BLaER1 treated with 17β-estradiol and CSF1 and Interleukin-3, amounts not matched to agents 10 nM and 100 nM (cell line): ENCODE measurements at regions not wholly inside any gene's neighbourhood (a gene's known extent, or its start where the extent isn't known, plus 50 kb on each side); places are given as distances from the start of the nearest gene placed in this dataset.

ENCODE experiments used
- H3K27ac ChIP-seq, 11 experiments: shearing (Covaris generic); formaldehyde crosslinking; 2 replicates each; pipeline ENCODE4 v1.8.1; 2022
- H3K27me3 ChIP-seq, 11 experiments: shearing (Covaris generic); formaldehyde crosslinking; 2 replicates each; pipeline ENCODE4 v1.8.1; 2022
- H3K36me3 ChIP-seq, 11 experiments: shearing (Covaris generic); formaldehyde crosslinking; 2 replicates each; pipeline ENCODE4 v1.8.1; 2022
- H3K4me1 ChIP-seq, 10 experiments: shearing (Covaris generic); formaldehyde crosslinking; 2 replicates each; pipeline ENCODE4 v1.8.1; 2022
- H3K4me2 ChIP-seq, 11 experiments: shearing (Covaris generic); formaldehyde crosslinking; 2 replicates each; pipeline ENCODE4 v1.8.1; 2022
- H3K4me3 ChIP-seq, 10 experiments: shearing (Covaris generic); formaldehyde crosslinking; 2 replicates each; pipeline ENCODE4 v1.8.1; 2022
- H3K9ac ChIP-seq, 11 experiments: shearing (Covaris generic); formaldehyde crosslinking; 2 replicates each; pipeline ENCODE4 v1.8.1; 2022
- H3K9me3 ChIP-seq, 11 experiments: shearing (Covaris generic); formaldehyde crosslinking; replicated peaks in 1 of 11; 2 replicates each; pipeline ENCODE4 v1.8.1; 2022
- H4K20me1 ChIP-seq, 11 experiments: shearing (Covaris generic); formaldehyde crosslinking; 2 replicates each; pipeline ENCODE4 v1.8.1; 2022
- Cebpa-rat ChIP-seq, 11 experiments: shearing (Covaris generic); IDR thresholded peaks; 2 replicates each; pipeline ENCODE4 v1.8.1; 2022

DNA sequence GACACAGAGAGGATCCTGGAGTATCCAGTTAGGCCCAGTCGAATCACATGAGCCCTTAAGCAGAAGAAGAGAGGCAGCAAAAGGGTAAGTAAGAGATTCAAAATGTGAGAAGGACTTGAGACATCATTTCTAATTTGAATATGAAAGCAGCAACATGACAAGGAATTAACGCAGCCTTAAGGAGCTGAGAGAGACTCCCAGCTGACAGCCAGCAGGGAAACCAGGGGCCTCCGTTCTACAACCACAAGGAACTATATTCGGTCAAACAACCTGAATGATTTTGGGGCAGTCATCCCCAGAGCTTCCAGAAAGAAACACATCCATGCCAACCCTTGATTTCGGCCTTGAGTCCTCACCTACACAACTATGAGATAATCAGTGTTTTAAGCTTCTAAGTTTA, 189.7 kb upstream of the MTNR1B start:
- Histone ChIP-seq H3K27me3 (no peaks in the 10 kb centered on the region), H3K4me1 (peaks cover 0 to 9% (median 0%) of the 10 kb centered on the region in 10 experiments; a peak in 1 of 20 replicates), H4K20me1 (no peaks in the 10 kb centered on the region), H3K9me3 (no peaks in the 10 kb centered on the region), H3K4me2 (no peak overlapping the region), H3K27ac (no peak overlapping the region), H3K36me3 (no peaks in the 10 kb centered on the region), H3K9ac (no peak overlapping the region), H3K4me3 (no peak overlapping the region)
- TF ChIP-seq Cebpa-rat (IDR thresholded peaks at IDR 0.05) = no peak

DNA sequence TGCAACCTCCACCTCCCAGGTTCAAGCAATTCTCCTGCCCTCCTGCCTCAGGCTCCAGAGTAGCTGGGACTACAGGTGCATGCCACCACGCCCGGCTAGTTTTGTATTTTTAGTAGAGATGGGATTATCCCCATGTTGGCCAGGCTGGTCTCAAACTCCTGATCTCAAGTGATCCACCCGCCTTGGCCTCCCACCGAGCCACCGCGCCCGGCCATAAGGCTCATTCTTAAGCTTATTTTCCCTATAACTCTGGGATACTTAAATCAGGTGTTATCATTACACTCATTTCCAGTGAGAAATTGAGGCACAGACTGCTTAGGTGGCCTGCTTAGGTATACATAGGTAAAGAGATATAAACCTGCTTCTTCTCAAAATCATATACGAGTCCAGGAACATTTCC, 188.3 kb upstream of the MTNR1B start:
- no peaks in the 10 kb centered on the region for H3K4me1 ChIP-seq
- H3K27me3 ChIP-seq = no peaks in the 10 kb centered on the region
- no peak overlapping the region for H3K4me2 ChIP-seq
- H4K20me1 ChIP-seq = no peaks in the 10 kb centered on the region
- TF ChIP-seq Cebpa-rat (IDR thresholded peaks at IDR 0.05) = no peak
- no peak overlapping the region for H3K9ac ChIP-seq
- H3K36me3 ChIP-seq = no peaks in the 10 kb centered on the region
- no peak overlapping the region for H3K27ac ChIP-seq
- H3K9me3 ChIP-seq = no peaks in the 10 kb centered on the region
- H3K4me3 ChIP-seq = no peak overlapping the region

DNA sequence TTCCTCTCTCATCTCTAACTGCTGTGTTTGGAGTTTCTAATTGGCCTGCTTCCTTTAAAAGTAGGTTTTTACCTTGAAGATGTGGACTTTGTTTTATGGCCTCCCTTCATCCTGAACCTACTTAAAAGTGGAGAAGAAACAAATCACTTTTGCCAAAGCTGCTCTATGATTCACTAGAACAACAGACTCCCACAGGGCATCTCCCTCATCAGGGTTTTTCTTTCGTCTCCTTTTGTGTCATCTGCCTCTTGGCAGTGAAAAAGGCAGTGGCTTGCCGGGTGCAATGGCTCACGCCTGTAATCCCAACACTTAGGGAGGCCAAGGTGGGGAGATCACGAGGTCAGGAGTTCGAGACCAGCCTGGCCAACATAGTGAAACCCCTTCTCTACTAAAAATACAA, 186.6 kb upstream of the MTNR1B start:
- H3K27me3 ChIP-seq = no peaks in the 10 kb centered on the region
- H4K20me1 ChIP-seq = no peaks in the 10 kb centered on the region
- no peak overlapping the region for H3K27ac ChIP-seq
- no peak for TF ChIP-seq Cebpa-rat (IDR thresholded peaks at IDR 0.05)
- H3K4me2 ChIP-seq = no peak overlapping the region
- no peaks in the 10 kb centered on the region for H3K9me3 ChIP-seq
- no peak overlapping the region for H3K4me3 ChIP-seq
- H3K4me1 ChIP-seq = no peaks in the 10 kb centered on the region
- no peaks in the 10 kb centered on the region for H3K36me3 ChIP-seq
- H3K9ac ChIP-seq = no peak overlapping the region

DNA sequence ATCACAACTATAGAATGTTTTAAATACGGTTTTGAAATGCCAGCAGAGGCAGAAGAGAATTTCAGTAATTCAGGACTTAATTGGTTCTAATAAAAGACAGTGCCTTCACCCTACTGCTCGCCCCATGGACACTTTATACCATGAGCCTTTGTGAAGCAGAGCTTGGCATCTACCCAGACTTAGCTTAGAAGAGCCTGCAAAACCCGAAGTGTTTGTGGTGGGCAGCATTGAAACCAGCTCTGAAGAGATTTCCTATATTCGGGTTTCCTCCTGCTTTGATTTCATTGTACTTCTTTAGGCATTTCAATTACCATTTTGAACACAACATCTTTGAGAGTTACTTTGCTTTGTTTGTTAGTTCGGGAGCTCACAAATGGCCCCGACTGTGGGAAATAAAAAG, 185.1 kb upstream of the MTNR1B start:
- H3K9me3 ChIP-seq = no peaks in the 10 kb centered on the region
- H3K4me3 ChIP-seq = no peak overlapping the region
- H3K27me3 ChIP-seq = no peaks in the 10 kb centered on the region
- H3K4me1 ChIP-seq = no peaks in the 10 kb centered on the region
- H3K4me2 ChIP-seq = no peak overlapping the region
- H3K36me3 ChIP-seq = no peaks in the 10 kb centered on the region
- TF ChIP-seq Cebpa-rat (IDR thresholded peaks at IDR 0.05) = no peak
- H4K20me1 ChIP-seq = no peaks in the 10 kb centered on the region
- no peak overlapping the region for H3K27ac ChIP-seq
- H3K9ac ChIP-seq = no peak overlapping the region

DNA sequence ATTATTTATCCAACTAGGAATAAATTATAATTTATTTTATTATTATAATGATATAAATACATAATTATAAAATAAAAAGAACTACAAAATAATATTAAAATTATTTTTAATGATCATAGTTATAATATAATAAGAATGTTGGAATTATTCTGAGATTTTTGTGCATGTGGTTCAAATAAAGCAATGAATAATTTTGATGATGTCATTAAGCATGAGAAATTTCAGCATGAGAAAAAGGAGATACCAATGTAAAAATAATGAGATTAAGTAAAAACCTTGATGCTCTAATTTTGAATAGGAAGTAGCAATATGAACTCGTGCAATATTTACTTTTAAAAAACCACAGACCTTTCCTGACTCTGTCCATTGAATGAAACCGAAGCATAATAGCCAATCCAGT, 181.8 kb upstream of the MTNR1B start:
- H3K27ac ChIP-seq = no peak overlapping the region
- TF ChIP-seq Cebpa-rat (IDR thresholded peaks at IDR 0.05) = no peak
- no peak overlapping the region for H3K9ac ChIP-seq
- no peak overlapping the region for H3K4me2 ChIP-seq
- H3K36me3 ChIP-seq = no peaks in the 10 kb centered on the region
- H3K27me3 ChIP-seq = no peaks in the 10 kb centered on the region
- no peaks in the 10 kb centered on the region for H4K20me1 ChIP-seq
- H3K4me1 ChIP-seq = no peaks in the 10 kb centered on the region
- H3K9me3 ChIP-seq = no peaks in the 10 kb centered on the region
- no peak overlapping the region for H3K4me3 ChIP-seq

DNA sequence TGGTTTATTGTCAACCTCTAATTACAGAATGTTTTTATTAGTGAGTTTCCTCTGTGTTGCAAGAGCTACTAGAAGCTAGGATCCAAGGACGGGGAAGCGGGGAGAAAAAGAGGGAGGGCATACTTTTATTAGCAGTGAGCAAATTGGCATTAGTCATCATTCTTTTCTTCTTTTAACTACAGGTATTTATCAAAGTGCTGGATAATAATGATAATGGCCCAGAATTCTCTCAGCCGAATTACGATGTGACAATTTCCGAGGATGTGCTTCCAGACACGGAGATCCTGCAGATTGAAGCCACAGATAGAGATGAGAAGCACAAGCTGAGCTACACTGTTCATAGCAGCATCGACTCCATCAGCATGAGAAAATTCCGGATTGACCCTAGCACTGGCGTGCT, 179.7 kb upstream of the MTNR1B start:
- no peak overlapping the region for H3K9ac ChIP-seq
- no peak overlapping the region for H3K4me2 ChIP-seq
- H3K4me1 ChIP-seq = no peaks in the 10 kb centered on the region
- no peaks in the 10 kb centered on the region for H3K36me3 ChIP-seq
- no peak overlapping the region for H3K27ac ChIP-seq
- no peak for TF ChIP-seq Cebpa-rat (IDR thresholded peaks at IDR 0.05)
- no peaks in the 10 kb centered on the region for H3K27me3 ChIP-seq
- H4K20me1 ChIP-seq = no peaks in the 10 kb centered on the region
- H3K4me3 ChIP-seq = no peak overlapping the region
- H3K9me3 ChIP-seq = no peaks in the 10 kb centered on the region

DNA sequence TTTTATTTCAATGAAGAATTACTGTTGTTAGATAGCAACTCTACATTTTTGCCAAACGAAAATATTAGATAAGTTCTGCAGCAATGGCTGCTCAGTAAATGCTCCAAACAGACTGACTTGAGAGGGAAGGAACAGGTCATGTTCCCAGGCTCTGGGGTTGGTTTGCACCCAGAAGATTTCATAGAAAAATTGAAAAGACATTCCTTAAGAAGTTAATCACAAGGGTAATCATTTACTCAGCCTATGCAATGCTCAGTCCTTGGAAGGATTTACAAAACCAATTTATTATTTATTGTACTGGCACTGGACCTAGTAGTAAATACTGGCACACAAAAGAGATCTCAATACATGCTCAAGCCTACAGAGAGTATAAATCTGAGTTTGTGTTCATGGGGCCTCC, 179.1 kb upstream of the MTNR1B start:
- Histone ChIP-seq H3K36me3 (no peaks in the 10 kb centered on the region), H3K4me3 (no peak overlapping the region), H3K27ac (no peak overlapping the region), H3K4me2 (no peak overlapping the region), H3K9ac (no peak overlapping the region), H4K20me1 (no peaks in the 10 kb centered on the region), H3K9me3 (no peaks in the 10 kb centered on the region), H3K27me3 (no peaks in the 10 kb centered on the region), H3K4me1 (no peaks in the 10 kb centered on the region)
- no peak for TF ChIP-seq Cebpa-rat (IDR thresholded peaks at IDR 0.05)

DNA sequence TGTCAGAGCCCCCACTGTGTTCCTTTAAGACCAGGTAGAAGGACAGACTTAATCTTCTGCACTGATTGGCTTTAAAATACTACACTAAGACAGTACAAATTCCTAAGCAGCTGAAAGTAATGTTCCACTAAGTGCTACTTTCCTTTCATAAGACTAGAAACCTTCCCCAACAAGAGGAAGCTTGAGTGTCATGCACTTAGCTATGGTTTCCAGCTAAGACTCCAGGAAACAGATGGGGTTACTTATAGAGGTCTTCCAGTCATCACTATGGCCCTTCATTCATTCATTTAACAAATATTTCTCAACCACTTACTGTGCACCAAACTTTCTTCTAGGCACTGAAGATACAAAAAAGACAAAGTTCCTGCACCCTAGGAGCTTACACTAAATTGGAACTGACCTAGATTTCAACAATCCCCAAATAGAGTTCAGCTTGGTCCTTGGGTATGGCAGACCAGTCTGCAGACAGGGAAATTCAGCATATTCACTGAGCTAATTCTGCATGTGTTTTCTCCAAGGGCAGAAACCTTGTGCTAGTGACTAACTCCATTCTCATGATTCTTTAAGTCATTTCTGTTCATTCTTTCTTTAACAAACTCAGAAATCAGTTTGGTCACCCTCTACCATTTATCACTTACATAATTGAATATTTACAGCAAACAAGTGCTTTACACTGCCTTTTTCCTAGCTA, 178.4 kb upstream of the MTNR1B start:
- no peak for TF ChIP-seq Cebpa-rat (IDR thresholded peaks at IDR 0.05)
- H3K4me2 ChIP-seq = no peak overlapping the region

DNA sequence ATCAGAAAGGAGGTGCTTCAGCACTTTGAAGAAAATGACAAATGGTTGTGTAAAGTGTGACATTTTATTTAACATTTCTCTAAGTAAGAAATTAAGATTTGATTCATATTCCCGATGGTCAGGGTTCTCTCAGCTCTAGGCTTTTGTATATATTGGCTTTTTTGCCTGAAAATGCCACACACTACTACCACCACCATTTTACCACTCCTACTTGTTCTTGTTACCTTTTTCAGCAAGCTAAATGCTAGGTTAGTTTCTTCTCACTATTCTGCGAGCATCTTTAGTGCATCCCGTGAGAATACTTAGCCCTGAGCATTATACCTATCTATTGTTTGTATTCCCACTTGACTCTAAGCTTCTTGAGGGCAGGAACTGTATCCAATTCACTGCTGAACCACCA, 177.6 kb upstream of the MTNR1B start:
- Histone ChIP-seq H3K4me2 (no peak overlapping the region), H3K9me3 (no peaks in the 10 kb centered on the region), H4K20me1 (no peaks in the 10 kb centered on the region), H3K36me3 (no peaks in the 10 kb centered on the region), H3K4me3 (no peak overlapping the region), H3K9ac (no peak overlapping the region), H3K4me1 (no peaks in the 10 kb centered on the region), H3K27ac (no peak overlapping the region), H3K27me3 (no peaks in the 10 kb centered on the region)
- TF ChIP-seq Cebpa-rat (IDR thresholded peaks at IDR 0.05) = no peak

More for the DNA sequence above, 178.4 kb upstream of the MTNR1B start:
- Histone ChIP-seq H3K4me1 (no peaks in the 10 kb centered on the region), H3K4me3 (no peak overlapping the region), H3K9me3 (no peaks in the 10 kb centered on the region), H3K9ac (no peak overlapping the region), H3K27ac (no peak overlapping the region), H3K27me3 (no peaks in the 10 kb centered on the region), H3K36me3 (no peaks in the 10 kb centered on the region), H4K20me1 (no peaks in the 10 kb centered on the region)

DNA sequence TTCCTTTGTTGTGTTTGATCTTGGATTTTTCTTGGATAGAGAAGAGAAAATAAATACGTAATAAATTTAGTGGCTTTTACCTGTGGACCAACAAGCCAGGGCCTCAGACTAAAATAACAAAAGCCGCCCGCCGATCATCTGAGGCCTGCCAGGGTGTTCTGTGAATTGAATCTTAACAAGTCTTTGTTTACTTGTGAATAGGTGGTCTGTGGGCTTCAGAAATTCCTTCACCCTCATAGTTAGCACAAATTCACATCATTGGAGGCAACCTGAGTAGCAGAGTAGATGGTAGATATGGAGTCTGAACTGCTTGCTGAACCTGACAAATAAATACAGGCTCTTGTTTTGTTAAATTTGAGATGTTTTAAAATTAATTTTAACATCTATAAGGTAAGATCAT, 176.3 kb upstream of the MTNR1B start:
- H3K27ac ChIP-seq = no peak overlapping the region
- no peaks in the 10 kb centered on the region for H3K9me3 ChIP-seq
- H3K4me3 ChIP-seq = no peak overlapping the region
- H3K9ac ChIP-seq = no peak overlapping the region
- no peak overlapping the region for H3K4me2 ChIP-seq
- no peak for TF ChIP-seq Cebpa-rat (IDR thresholded peaks at IDR 0.05)
- H4K20me1 ChIP-seq = no peaks in the 10 kb centered on the region
- no peaks in the 10 kb centered on the region for H3K4me1 ChIP-seq
- H3K36me3 ChIP-seq = no peaks in the 10 kb centered on the region
- no peaks in the 10 kb centered on the region for H3K27me3 ChIP-seq
